ENCODE measurements at regions not wholly inside any gene's neighbourhood (a gene's known extent, or its start where the extent isn't known, plus 50 kb on each side); places are given as distances from the start of the nearest gene placed in this dataset.

DNA sequence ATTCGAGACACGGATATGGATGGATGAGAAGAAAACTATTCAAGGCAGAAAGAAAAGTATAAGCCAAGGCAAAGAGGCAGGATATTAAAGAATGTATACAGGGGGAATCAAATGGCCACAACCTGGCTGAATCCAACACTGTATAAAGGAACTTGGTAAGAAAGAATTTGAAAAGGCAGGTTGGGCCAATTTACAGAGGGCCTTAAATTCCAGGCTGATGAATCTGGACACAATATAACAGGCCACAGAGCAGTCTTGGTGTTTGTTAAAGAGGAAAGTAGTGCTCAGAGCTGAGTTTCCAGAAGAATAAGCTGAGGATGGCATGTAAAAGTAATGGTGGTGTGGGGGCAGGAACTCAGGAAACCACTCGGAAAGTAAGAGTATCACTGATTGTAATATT lies 72.3 kb upstream of the POU2AF2 start:
- no peaks in the 10 kb centered on the region for H3K27me3 ChIP-seq
- no peaks in the 10 kb centered on the region for H3K9me3 ChIP-seq (ENCODE audit: low read depth)
- H3K36me3 Mint-ChIP-seq, result no peaks in the 10 kb centered on the region
- no peak overlapping the region for H3K9ac ChIP-seq
- no peak overlapping the region for H3K4me3 ChIP-seq
- no peaks in the 10 kb centered on the region for H3K27me3 Mint-ChIP-seq (ENCODE audit: insufficient read depth, low read depth)
- no peak overlapping the region for H2AFZ ChIP-seq (replicated peaks)
- H3K9me3 Mint-ChIP-seq, result no peaks in the 10 kb centered on the region
- no peak overlapping the region for H3K4me3 Mint-ChIP-seq
- no peaks in the 10 kb centered on the region for H3K36me3 ChIP-seq
- H3K4me1 ChIP-seq, result no peaks in the 10 kb centered on the region
- no peak for DNase-seq (ENCODE audit: low spot score)
- no peaks in the 10 kb centered on the region for H4K20me1 ChIP-seq (ENCODE audit: low read depth)
- no peaks in the 10 kb centered on the region for H3K79me2 ChIP-seq (ENCODE audit: low read depth)
- no peak overlapping the region for H3K27ac Mint-ChIP-seq
- no peaks in the 10 kb centered on the region for H3F3A ChIP-seq (ENCODE audit: low read depth)
- H3K4me2 ChIP-seq, result no peak overlapping the region
- no peak for TF ChIP-seq EZH2phosphoT487 (IDR thresholded peaks at IDR 0.05)
- no peak for TF ChIP-seq EZH2 (IDR thresholded peaks at IDR 0.05)
- TF ChIP-seq, protein P1, sequence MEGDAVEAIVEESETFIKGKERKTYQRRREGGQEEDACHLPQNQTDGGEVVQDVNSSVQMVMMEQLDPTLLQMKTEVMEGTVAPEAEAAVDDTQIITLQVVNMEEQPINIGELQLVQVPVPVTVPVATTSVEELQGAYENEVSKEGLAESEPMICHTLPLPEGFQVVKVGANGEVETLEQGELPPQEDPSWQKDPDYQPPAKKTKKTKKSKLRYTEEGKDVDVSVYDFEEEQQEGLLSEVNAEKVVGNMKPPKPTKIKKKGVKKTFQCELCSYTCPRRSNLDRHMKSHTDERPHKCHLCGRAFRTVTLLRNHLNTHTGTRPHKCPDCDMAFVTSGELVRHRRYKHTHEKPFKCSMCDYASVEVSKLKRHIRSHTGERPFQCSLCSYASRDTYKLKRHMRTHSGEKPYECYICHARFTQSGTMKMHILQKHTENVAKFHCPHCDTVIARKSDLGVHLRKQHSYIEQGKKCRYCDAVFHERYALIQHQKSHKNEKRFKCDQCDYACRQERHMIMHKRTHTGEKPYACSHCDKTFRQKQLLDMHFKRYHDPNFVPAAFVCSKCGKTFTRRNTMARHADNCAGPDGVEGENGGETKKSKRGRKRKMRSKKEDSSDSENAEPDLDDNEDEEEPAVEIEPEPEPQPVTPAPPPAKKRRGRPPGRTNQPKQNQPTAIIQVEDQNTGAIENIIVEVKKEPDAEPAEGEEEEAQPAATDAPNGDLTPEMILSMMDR (IDR thresholded peaks at IDR 0.05), result no peak
- H3K4me1 Mint-ChIP-seq, result peaks cover 11% of the 10 kb centered on the region
- H3K27ac ChIP-seq, result no peak overlapping the region

- no peaks in the 10 kb centered on the region for H3F3A ChIP-seq (ENCODE audit: low read depth)
- H3K4me3 ChIP-seq, result no peak overlapping the region
- no peak overlapping the region for H3K9ac ChIP-seq
- no peaks in the 10 kb centered on the region for H3K27me3 ChIP-seq
- Mint-ChIP-seq H3K27me3 (ENCODE audit: insufficient read depth, low read depth) (no peaks in the 10 kb centered on the region), H3K9me3 (no peaks in the 10 kb centered on the region), H3K27ac (no peak overlapping the region), H3K36me3 (no peaks in the 10 kb centered on the region), H3K4me3 (no peak overlapping the region), H3K4me1 (peaks cover 11% of the 10 kb centered on the region)
- DNase-seq (ENCODE audit: low spot score), result no peak
- no peaks in the 10 kb centered on the region for H3K79me2 ChIP-seq (ENCODE audit: low read depth)
- no peaks in the 10 kb centered on the region for H3K36me3 ChIP-seq
- H2AFZ ChIP-seq (replicated peaks), result no peak overlapping the region
- H3K4me1 ChIP-seq, result no peaks in the 10 kb centered on the region
- H3K9me3 ChIP-seq (ENCODE audit: low read depth), result no peaks in the 10 kb centered on the region
- no peak overlapping the region for H3K27ac ChIP-seq
- no peaks in the 10 kb centered on the region for H4K20me1 ChIP-seq (ENCODE audit: low read depth)
- TF ChIP-seq EZH2phosphoT487 (IDR thresholded peaks at IDR 0.05) (no peak), EZH2 (IDR thresholded peaks at IDR 0.05) (no peak)
- TF ChIP-seq, protein P1 (IDR thresholded peaks at IDR 0.05), result no peak
- no peak overlapping the region for H3K4me2 ChIP-seq
Observed at GRCh38 chr11:111172321-111172862, 73.1 kb upstream of the POU2AF2 start.

- Histone ChIP-seq H3K9me3 (ENCODE audit: low read depth) (no peaks in the 10 kb centered on the region), H4K20me1 (ENCODE audit: low read depth) (no peaks in the 10 kb centered on the region), H3K36me3 (no peaks in the 10 kb centered on the region), H3K4me2 (no peak overlapping the region), H2AFZ (replicated peaks) (no peak overlapping the region), H3K27ac (no peak overlapping the region), H3K79me2 (ENCODE audit: low read depth) (no peaks in the 10 kb centered on the region), H3K9ac (no peak overlapping the region), H3K4me1 (no peaks in the 10 kb centered on the region), H3K27me3 (no peaks in the 10 kb centered on the region), H3F3A (ENCODE audit: low read depth) (no peaks in the 10 kb centered on the region), H3K4me3 (no peak overlapping the region)
- no peak overlapping the region for H3K27ac Mint-ChIP-seq
- no peaks in the 10 kb centered on the region for H3K9me3 Mint-ChIP-seq
- H3K27me3 Mint-ChIP-seq (ENCODE audit: insufficient read depth, low read depth), result no peaks in the 10 kb centered on the region
- TF ChIP-seq, protein P1 (IDR thresholded peaks at IDR 0.05), result no peak
- TF ChIP-seq EZH2phosphoT487 (IDR thresholded peaks at IDR 0.05) (no peak), EZH2 (IDR thresholded peaks at IDR 0.05) (no peak)
- peaks cover 11% of the 10 kb centered on the region for H3K4me1 Mint-ChIP-seq
- no peaks in the 10 kb centered on the region for H3K36me3 Mint-ChIP-seq
- H3K4me3 Mint-ChIP-seq, result no peak overlapping the region
- DNase-seq (ENCODE audit: low spot score), result no peak
Observed at GRCh38 chr11:111170761-111171379, 74.7 kb upstream of the POU2AF2 start.
